Epithelial cell of prostate (primary cell): ENCODE measurements at regions not wholly inside any gene's neighbourhood (a gene's known extent, or its start where the extent isn't known, plus 50 kb on each side); places are given as distances from the start of the nearest gene placed in this dataset.
A peak's percentile ranks its signal among the peaks of the same experiment; 100 is the strongest.
"Not testable (repeated sequence)": the region's sequence is repeated elsewhere in the genome, so short reads cannot be mapped to it uniquely, and the experiment has no call there.

Experiments
- DNase-seq: peaks from one replicate; pipeline ENCODE4 v3.0.0-alpha.2; 2011; ENCODE audit warnings: low read depth, low spot score
- H3K27ac ChIP-seq: fragments of 450-650 bp; 2 replicates; pipeline ENCODE4 v1.5.1; 2017; ENCODE audit warnings: mild to moderate bottlenecking

- no peak overlapping the region for H3K27ac ChIP-seq
- peak; percentile 60 for DNase-seq
These were observed 201.0 kb downstream of the NDUFA10 start for GRCh38 chr2:239824046-239824694.

- no peak for DNase-seq
- no peak overlapping the region for H3K27ac ChIP-seq
These were observed 202.9 kb downstream of the NDUFA10 start for GRCh38 chr2:239822146-239822831.

- H3K27ac ChIP-seq, result no peak overlapping the region
- no peak for DNase-seq
These were observed 203.5 kb downstream of the NDUFA10 start for GRCh38 chr2:239821694-239822075.

DNA sequence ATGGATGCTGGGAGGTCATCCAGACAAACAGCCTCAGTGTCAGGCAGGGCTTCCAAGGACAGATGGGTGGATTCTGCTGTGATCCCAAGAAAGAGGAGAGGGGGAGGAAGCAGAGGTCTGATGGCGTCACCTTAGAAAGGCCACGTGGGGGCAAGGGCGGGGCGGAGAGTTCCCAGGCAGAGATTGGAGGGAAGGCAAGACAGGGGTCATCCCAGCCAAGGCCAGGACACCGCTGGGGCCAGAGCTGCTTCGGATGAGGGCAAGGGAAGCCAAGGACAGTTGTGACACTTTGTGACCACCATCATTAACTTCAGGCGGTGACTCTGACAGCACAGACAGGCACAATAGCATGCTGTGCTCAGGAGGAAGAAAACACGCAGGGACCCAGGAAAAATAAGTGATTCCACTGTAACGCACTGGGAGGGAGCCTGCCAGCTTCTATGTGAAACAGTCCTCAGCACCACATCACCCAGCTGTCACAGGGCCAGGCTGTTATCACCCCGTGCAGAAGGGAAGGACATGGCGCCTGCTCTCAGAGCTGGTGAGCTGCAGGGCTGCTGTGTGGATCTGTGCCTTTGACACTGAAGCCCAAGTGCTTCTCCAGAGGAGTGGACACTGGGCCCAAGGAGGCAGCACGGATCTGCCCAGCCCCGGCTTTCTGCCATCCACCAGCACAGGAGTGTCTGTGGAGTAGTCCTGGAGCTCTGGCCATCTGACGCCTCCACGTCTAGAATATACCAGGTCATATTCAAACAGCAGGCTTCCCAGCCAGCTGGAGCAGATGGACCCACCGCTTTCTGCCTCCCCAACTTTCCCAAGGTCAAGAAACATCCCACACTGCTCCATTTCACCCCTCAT is 204.1 kb downstream of the NDUFA10 start:
- no peak for DNase-seq
- H3K27ac ChIP-seq, result no peak overlapping the region

- DNase-seq, result no peak
- no peak overlapping the region for H3K27ac ChIP-seq
These were observed 205.1 kb downstream of the NDUFA10 start for GRCh38 chr2:239819974-239820555.

GRCh38 chr2:239819091-239819973 is 205.8 kb downstream of the NDUFA10 start:
- DNase-seq, result no peak
- H3K27ac ChIP-seq, result no peak overlapping the region

DNA sequence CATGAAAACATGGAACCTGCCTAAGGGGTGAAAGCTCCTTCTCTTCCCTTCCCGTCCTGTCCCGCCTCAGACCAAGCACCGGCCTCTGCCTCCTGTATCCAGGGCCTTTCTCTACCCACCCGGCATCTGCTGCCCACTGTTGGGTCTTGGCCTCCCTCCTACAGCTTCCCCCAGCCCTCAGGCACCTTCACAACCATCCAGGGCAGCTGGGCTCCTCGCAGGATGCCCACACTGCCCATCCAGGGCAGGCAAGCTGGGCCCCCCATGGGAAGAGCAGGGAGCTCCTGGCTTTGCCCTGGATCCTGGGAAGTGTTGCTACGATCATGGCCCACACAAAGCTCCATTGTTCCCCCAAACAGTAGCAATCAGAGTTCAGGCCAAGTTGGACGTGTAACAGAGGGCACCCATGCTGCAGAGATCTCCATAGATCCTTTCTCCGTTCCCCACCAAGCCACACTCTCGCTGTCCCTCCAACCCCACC is 206.6 kb downstream of the NDUFA10 start:
- DNase-seq, result no peak
- no peak overlapping the region for H3K27ac ChIP-seq

DNA sequence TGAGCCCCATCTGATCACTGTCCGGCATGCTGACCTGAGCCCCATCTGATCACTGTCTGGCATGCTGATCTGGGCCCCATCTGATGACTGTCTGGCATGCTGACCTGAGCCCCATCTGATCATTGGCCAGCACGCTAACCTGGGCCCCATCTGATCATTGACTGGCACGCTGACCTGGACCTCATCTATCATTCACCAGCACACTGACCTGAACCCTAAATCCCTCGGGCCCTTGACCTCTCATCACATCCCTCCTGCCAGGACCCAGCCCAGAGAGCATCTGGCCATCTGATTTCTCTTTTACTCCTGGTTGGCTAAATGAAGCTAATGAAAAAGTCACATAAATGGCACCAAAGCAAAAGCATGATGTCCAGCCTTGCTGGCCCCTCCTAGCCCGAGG is 207.1 kb downstream of the NDUFA10 start:
- no peak for DNase-seq
- no peak overlapping the region for H3K27ac ChIP-seq

DNA sequence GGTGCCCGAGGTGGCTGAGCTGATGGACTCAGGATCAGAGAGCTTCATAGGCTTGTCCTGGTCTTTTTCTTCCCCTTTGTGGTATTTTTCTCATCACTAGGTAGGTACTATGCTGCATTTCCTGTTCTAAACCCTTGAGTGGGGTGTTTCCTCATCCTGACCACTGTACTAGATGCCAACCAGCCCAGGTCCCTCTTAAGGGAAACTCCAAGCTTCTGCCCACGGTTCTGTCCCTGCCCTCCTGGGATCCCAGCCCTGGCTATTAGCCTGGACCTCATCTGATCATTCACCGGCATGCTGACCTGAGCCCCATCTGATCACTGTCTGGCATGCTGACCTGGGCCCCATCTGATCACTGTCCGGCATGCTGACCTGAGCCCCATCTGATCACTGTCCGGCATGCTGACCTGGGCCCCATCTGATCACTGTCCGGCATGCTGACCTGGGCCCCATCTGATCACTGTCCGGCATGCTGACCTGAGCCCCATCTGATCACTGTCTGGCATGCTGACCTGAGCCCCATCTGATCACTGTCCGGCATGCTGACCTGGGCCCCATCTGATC is 207.6 kb downstream of the NDUFA10 start:
- not testable (repeated sequence) for DNase-seq, H3K27ac ChIP-seq

DNA sequence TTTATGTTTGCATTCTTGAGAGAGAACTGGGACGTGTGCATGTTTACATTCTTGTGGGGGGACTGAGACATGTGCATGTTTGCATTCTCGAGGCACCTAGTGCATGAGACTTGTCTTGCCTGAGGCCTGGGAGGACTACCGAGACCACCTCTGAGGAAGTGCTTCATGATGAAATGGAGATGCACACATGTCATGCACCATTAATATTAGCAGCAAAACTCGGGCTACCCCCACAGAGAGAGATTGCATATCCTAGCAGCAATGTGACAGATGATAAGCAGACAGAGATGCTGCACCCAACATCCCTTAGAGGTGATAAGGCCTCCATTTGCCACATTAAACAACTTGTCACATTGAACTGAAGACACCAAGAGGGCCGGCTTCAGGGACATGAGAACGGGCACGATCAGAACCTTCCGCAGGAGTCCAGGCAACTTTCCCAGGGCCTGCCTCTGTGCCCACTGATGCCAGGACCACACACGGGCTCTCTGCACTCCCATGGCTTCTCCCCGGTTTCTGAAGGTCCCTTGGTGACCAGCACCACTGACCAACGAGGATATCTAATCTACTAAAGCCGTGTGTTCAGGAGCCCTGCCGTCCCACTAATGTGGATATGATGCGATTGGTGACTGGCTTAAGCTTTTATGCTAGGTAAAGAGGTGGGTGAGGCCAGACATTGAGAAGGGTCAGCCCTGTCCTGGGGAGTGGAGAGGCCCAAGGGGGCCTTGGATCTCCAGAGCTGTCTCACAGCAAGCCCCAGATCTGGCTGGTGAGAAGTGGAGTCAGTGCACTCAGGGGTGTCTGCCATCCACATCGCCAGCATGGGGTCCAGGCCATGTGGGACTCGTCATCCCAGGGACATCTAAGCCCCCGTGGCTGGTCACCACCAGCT is 208.3 kb downstream of the NDUFA10 start:
- no peak overlapping the region for H3K27ac ChIP-seq

GRCh38 chr2:239815671-239816070 is 209.5 kb downstream of the NDUFA10 start:
- no peak for DNase-seq
- H3K27ac ChIP-seq, result no peak overlapping the region

More for the DNA sequence above, 208.3 kb downstream of the NDUFA10 start:
- no peak for DNase-seq

GRCh38 chr2:239814861-239815601 is 210.1 kb downstream of the NDUFA10 start:
- DNase-seq, result no peak
- H3K27ac ChIP-seq, result no peak overlapping the region

GRCh38 chr2:239814116-239814860 is 210.9 kb downstream of the NDUFA10 start:
- no peak overlapping the region for H3K27ac ChIP-seq
- DNase-seq, result no peak

GRCh38 chr2:239813261-239814115 is 211.7 kb downstream of the NDUFA10 start:
- H3K27ac ChIP-seq, result no peak overlapping the region
- DNase-seq, result no peak

- no peak overlapping the region for H3K27ac ChIP-seq
- no peak for DNase-seq
These were observed 213.2 kb downstream of the NDUFA10 start for GRCh38 chr2:239811806-239812560.
